Ishikawa (cell line): ENCODE measurements at regions not wholly inside any gene's neighbourhood (a gene's known extent, or its start where the extent isn't known, plus 50 kb on each side); places are given as distances from the start of the nearest gene placed in this dataset.

Experiments used
- CEBPB ChIP-seq: IDR thresholded peaks from 2 replicates; pipeline ENCODE4 v1.6.1; 2012
- EP300 ChIP-seq: IDR thresholded peaks from 2 replicates; pipeline ENCODE4 v1.6.1; 2012; ENCODE audit warnings: borderline replicate concordance
- FOXM1 ChIP-seq: IDR thresholded peaks from 2 replicates; pipeline ENCODE4 v1.6.1; 2012; ENCODE audit warnings: low read depth, borderline replicate concordance
- RAD21 ChIP-seq: IDR thresholded peaks from 2 replicates; pipeline ENCODE4 v1.6.1; 2012; ENCODE audit warnings: low read depth
- TEAD4 ChIP-seq: IDR thresholded peaks from 2 replicates; pipeline ENCODE4 v1.6.1; 2012
- YY1 ChIP-seq: IDR thresholded peaks from 2 replicates; pipeline ENCODE4 v1.6.1; 2012; ENCODE audit warnings: low read depth
- TF ChIP-seq, protein P1 (sequence below): IDR thresholded peaks from 2 replicates; pipeline ENCODE4 v1.6.1; 2012; ENCODE audit warnings: low read depth, mild to moderate bottlenecking

DNA sequence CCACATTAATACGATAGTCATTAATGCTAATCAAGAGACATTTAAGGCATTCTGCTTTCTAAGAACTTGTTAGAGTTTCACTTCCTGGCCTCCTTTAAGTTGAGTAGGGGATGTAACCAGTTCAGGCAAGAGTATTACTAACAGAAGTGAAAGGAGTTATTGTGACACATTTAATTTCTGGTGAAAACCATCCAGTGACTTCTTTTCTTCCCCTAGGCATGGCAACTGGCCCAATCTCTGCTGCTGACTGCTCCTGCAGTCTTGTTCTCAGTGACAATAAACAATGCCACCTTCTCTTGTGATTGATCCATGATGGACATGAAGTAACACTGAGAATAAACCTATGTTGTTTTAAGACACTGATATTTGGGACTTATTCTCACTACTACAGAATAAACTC lies 130.9 kb upstream of the DEFB112 start:
- TF ChIP-seq EP300: no peak
- TF ChIP-seq RAD21: no peak
- no peak for TF ChIP-seq TEAD4
- no peak for TF ChIP-seq YY1
- TF ChIP-seq, protein P1, sequence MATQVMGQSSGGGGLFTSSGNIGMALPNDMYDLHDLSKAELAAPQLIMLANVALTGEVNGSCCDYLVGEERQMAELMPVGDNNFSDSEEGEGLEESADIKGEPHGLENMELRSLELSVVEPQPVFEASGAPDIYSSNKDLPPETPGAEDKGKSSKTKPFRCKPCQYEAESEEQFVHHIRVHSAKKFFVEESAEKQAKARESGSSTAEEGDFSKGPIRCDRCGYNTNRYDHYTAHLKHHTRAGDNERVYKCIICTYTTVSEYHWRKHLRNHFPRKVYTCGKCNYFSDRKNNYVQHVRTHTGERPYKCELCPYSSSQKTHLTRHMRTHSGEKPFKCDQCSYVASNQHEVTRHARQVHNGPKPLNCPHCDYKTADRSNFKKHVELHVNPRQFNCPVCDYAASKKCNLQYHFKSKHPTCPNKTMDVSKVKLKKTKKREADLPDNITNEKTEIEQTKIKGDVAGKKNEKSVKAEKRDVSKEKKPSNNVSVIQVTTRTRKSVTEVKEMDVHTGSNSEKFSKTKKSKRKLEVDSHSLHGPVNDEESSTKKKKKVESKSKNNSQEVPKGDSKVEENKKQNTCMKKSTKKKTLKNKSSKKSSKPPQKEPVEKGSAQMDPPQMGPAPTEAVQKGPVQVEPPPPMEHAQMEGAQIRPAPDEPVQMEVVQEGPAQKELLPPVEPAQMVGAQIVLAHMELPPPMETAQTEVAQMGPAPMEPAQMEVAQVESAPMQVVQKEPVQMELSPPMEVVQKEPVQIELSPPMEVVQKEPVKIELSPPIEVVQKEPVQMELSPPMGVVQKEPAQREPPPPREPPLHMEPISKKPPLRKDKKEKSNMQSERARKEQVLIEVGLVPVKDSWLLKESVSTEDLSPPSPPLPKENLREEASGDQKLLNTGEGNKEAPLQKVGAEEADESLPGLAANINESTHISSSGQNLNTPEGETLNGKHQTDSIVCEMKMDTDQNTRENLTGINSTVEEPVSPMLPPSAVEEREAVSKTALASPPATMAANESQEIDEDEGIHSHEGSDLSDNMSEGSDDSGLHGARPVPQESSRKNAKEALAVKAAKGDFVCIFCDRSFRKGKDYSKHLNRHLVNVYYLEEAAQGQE: no peak
- TF ChIP-seq CEBPB: no peak
- TF ChIP-seq FOXM1: no peak
